ENCODE measurements at regions not wholly inside any gene's neighbourhood (a gene's known extent, or its start where the extent isn't known, plus 50 kb on each side); places are given as distances from the start of the nearest gene placed in this dataset.

GRCh38 chr18:1357724-1358123 is 453.1 kb downstream of the ADCYAP1 start:
- Histone ChIP-seq H3K9me2 (ENCODE audit: insufficient read depth) (no peaks in the 10 kb centered on the region), H4K20me1 (ENCODE audit: insufficient read depth) (no peaks in the 10 kb centered on the region), H3K4me3 (replicated peaks in 1 of 2; ENCODE audit: low read depth in 1 of 2, low read length in 2 of 2) (no peak overlapping the region), H2AFZ (ENCODE audit: low read depth, low read length, poor library complexity, severe bottlenecking) (no peak overlapping the region), H3K27me3 (ENCODE audit: insufficient read depth, low read length) (no peaks in the 10 kb centered on the region), H3K9me3 (ENCODE audit: control insufficient read depth in 1 of 2, insufficient read depth in 1 of 2, low read depth in 1 of 2, low read length in 2 of 2) (no peaks in the 10 kb centered on the region), H3K36me3 (ENCODE audit: control insufficient read depth in 1 of 2, insufficient read depth in 2 of 2, low read length in 2 of 2) (no peaks in the 10 kb centered on the region), H3K4me2 (ENCODE audit: low read length) (no peak overlapping the region), H3K9ac (ENCODE audit: low read length) (no peak overlapping the region), H3K79me2 (ENCODE audit: insufficient read depth, low read length) (no peaks in the 10 kb centered on the region), H3K4me1 (ENCODE audit: control insufficient read depth in 1 of 2, insufficient read depth in 2 of 2, low read length in 2 of 2) (no peaks in the 10 kb centered on the region), H3K27ac (ENCODE audit: low read depth, low read length) (no peak overlapping the region)
- ATAC-seq (no peak), DNase-seq (ENCODE audit: low read depth, low spot score) (no peak)
- POLR2A ChIA-PET, result no interaction called here
- BruUV-seq (replicated peaks), result no TSS peak
- CTCF ChIA-PET, result no interaction called here
- TF ChIP-seq YY1 (IDR thresholded peaks at IDR 0.05; ENCODE audit: extremely low read depth, insufficient replicate concordance, low read depth, low read length) (no peak), POLR2A (IDR thresholded peaks at IDR 0.05; ENCODE audit: borderline replicate concordance, extremely low read depth, insufficient read depth, insufficient read length) (no peak), CTCF (IDR thresholded peaks at IDR 0.05 in 2 of 3, conservative IDR thresholded peaks at IDR 0.05 in 1 of 3; ENCODE audit: borderline replicate concordance in 1 of 3, insufficient read depth in 1 of 3, low read depth in 2 of 3, low read length in 2 of 3) (no peak), SP1 (IDR thresholded peaks at IDR 0.05; ENCODE audit: low read depth) (no peak), POLR2AphosphoS5 (IDR thresholded peaks at IDR 0.05; ENCODE audit: low read depth, low read length) (no peak), ELF1 (IDR thresholded peaks at IDR 0.05; ENCODE audit: borderline replicate concordance, low read depth) (no peak), CBX3 (IDR thresholded peaks at IDR 0.05; ENCODE audit: low read depth) (no peak), ZFX (IDR thresholded peaks at IDR 0.05) (no peak), JUND (IDR thresholded peaks at IDR 0.05) (no peak), ZBTB33 (IDR thresholded peaks at IDR 0.05; ENCODE audit: extremely low read depth, insufficient replicate concordance, low read length) (no peak)
- RAD21 ChIA-PET (ENCODE audit: low non-redundant PET in 1 of 2, low total read pairs in 2 of 2, uncharacterized antibody in 2 of 2, unreplicated experiment in 2 of 2), result no interaction called here
- intact Hi-C loops (cut with micrococcal nuclease), result no loop called here
